H1 (cell line): ENCODE measurements at regions not wholly inside any gene's neighbourhood (a gene's known extent, or its start where the extent isn't known, plus 50 kb on each side); places are given as distances from the start of the nearest gene placed in this dataset.

Source experiments
- CTCF ChIP-seq, 3 experiments: IDR thresholded peaks; 1 replicate in 2 of 3; 2 replicates in 1 of 3; pipeline versions ENCODE4 v1.5.1 to v1.6.1; 2011; ENCODE audit warnings: low read length in 3 of 3, mild to moderate bottlenecking in 3 of 3, inconsistent platforms in 2 of 3, low read depth in 1 of 3, moderate library complexity in 1 of 3; ENCODE audit not compliant: insufficient read depth in 1 of 3; ENCODE audit errors: control extremely low read depth in 1 of 3
- HDAC2 ChIP-seq, 2 experiments: fragments of 300-600 bp in 1 of 2; sonication (generic) in 1 of 2; IDR thresholded peaks; 2 replicates each; pipeline ENCODE4 v1.6.1; 2011 to 2012; ENCODE audit warnings: low read depth in 2 of 2, low read length in 2 of 2, mild to moderate bottlenecking in 2 of 2, moderate library complexity in 2 of 2, borderline replicate concordance in 1 of 2, inconsistent platforms in 1 of 2
- MAFK ChIP-seq: IDR thresholded peaks from 2 replicates; pipeline ENCODE4 v1.6.1; 2012; ENCODE audit warnings: low read depth, mild to moderate bottlenecking, improper control_type of control experiment, low read length
- POU5F1 ChIP-seq: IDR thresholded peaks from 2 replicates; pipeline ENCODE4 v1.6.1; 2011; ENCODE audit warnings: low read depth, mild to moderate bottlenecking, low read length, moderate library complexity
- RNF2 ChIP-seq: fragments of 200-900, 300-1000 bp; sonication (generic); IDR thresholded peaks from 2 replicates; pipeline ENCODE4 v1.7.1; 2016; ENCODE audit warnings: borderline replicate concordance, low read depth, mild to moderate bottlenecking, antibody characterized with exemption, low read length; ENCODE audit not compliant: poor library complexity, severe bottlenecking; ENCODE audit errors: missing control alignments
- YY1 ChIP-seq: IDR thresholded peaks from 2 replicates; pipeline ENCODE4 v1.6.1; 2011; ENCODE audit warnings: low read depth, mild to moderate bottlenecking, low read length

GRCh38 chr5:120938604-120939003, 474.5 kb downstream of the PRR16 start (continued):
- TF ChIP-seq MAFK (no peak), YY1 (no peak), CTCF (IDR thresholded peaks at IDR 0.05; ENCODE audit: control extremely low read depth in 1 of 3, insufficient read depth in 1 of 3, low read depth in 1 of 3, low read length in 3 of 3) (no peak), POU5F1 (no peak), RNF2 (no peak), HDAC2 (IDR thresholded peaks at IDR 0.05; ENCODE audit: borderline replicate concordance in 1 of 2, low read depth in 2 of 2, low read length in 2 of 2) (no peak)
- TF ChIP-seq, all 59 proteins: peak for 0
